Testis (tissue), 2 donors: ENCODE measurements at regions not wholly inside any gene's neighbourhood (a gene's known extent, or its start where the extent isn't known, plus 50 kb on each side); places are given as distances from the start of the nearest gene placed in this dataset.

Experiments used
- POLR2A ChIP-seq: fragments of 450-650 bp; IDR thresholded peaks from one replicate; pipeline ENCODE4 v1.6.1; 2017; ENCODE audit warnings: antibody characterized with exemption, mild to moderate bottlenecking, moderate library complexity
- TF ChIP-seq, protein P1 (sequence below), 3 experiments: fragments of 450-650 bp in 2 of 3; fragments of 200-600 bp in 1 of 3; sonication (generic) in 1 of 3; IDR thresholded peaks; one replicate each; pipeline ENCODE4 v1.5.1; 2016 to 2019; ENCODE audit warnings: antibody characterized with exemption in 3 of 3, mild to moderate bottlenecking in 2 of 3, moderate library complexity in 1 of 3

DNA sequence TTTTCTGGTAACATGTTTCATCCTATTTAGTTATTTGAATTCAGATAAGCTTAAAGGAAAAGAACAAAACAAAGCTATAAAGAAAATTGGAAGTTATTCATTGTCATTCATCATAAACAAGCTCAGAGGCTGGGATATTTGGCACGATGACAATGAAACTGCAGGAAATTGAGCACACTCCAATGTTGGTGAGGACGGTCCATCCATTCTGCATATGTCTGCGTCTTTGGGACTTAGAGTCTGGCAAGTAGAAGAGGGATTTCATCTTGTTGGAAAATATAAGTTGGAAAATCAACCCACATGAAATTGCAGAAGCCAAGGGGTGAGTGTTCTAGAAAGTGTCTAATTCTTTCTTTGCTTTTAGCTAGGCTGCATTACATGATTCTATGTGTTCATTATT is 78.4 kb downstream of the HDGFL1 start:
- TF ChIP-seq, protein P1, sequence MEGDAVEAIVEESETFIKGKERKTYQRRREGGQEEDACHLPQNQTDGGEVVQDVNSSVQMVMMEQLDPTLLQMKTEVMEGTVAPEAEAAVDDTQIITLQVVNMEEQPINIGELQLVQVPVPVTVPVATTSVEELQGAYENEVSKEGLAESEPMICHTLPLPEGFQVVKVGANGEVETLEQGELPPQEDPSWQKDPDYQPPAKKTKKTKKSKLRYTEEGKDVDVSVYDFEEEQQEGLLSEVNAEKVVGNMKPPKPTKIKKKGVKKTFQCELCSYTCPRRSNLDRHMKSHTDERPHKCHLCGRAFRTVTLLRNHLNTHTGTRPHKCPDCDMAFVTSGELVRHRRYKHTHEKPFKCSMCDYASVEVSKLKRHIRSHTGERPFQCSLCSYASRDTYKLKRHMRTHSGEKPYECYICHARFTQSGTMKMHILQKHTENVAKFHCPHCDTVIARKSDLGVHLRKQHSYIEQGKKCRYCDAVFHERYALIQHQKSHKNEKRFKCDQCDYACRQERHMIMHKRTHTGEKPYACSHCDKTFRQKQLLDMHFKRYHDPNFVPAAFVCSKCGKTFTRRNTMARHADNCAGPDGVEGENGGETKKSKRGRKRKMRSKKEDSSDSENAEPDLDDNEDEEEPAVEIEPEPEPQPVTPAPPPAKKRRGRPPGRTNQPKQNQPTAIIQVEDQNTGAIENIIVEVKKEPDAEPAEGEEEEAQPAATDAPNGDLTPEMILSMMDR (IDR thresholded peaks at IDR 0.05) = no peak
- TF ChIP-seq POLR2A = no peak
